SHP77 treated with DMSO at 0.1 percent for 48 hours (cell line): ENCODE measurements at regions not wholly inside any gene's neighbourhood (a gene's known extent, or its start where the extent isn't known, plus 50 kb on each side); places are given as distances from the start of the nearest gene placed in this dataset.

ENCODE experiments used
- DNase-seq: peaks from one replicate; lab custom pipeline; 2025; lab: John Stamatoyannopoulos, UW

- DNase-seq, result no peak
Observed at GRCh38 chr11:23041001-23041503, 180.8 kb upstream of the CCDC179 start.

- no peak for DNase-seq
Observed at GRCh38 chr11:23058656-23059055, 198.4 kb upstream of the CCDC179 start.

DNA sequence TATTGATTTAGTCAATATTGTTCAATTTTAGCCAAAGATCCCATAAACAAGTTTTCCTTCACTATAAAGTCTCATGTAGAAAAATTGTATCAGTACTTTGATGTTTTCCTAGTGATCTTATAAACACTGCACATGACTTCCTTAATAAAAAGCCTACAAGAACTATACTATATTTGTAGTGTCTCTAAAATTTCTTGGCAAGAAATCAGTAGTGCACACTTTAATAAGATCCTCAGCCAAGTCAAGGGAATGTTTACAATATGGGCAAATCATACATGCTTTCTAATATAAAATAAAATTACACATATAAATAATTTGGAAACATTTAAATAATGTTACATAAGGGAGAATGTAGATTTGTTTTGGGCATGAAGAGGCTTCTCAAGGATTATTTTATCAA is 203.0 kb upstream of the CCDC179 start:
- DNase-seq, result no peak

GRCh38 chr11:23078289-23078971 is 218.2 kb upstream of the CCDC179 start:
- DNase-seq, result no peak

- no peak for DNase-seq
Observed at GRCh38 chr11:23079382-23079813, 219.1 kb upstream of the CCDC179 start.

GRCh38 chr11:23087407-23087806 is 227.1 kb upstream of the CCDC179 start:
- no peak for DNase-seq

GRCh38 chr11:23090659-23091058 is 230.4 kb upstream of the CCDC179 start:
- no peak for DNase-seq

DNA sequence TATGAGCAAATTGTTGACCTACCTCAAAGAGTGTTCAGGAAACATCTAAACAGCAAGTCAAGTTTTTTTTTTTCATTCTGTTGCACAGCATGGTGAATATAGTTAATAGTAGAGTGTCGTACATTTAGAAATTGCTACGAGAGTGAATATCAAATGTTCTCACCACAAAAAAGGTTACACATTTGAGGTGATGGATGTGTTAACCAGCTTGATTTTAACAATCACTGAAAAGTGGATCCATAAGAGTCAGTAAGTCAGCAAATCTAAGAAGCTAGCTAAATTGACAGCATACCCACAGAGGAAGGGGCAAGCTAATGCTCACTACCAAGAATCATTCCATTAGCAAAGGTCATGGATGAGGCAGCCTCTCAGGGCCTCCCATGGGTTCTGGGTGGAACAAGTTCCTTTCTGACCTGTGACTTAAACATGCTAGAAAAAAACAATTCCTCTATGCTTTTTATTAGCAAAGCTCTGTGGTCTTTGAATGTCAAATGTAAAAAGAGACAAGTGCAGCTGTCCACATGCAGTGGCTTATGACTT is 235.4 kb upstream of the CCDC179 start:
- no peak for DNase-seq

DNA sequence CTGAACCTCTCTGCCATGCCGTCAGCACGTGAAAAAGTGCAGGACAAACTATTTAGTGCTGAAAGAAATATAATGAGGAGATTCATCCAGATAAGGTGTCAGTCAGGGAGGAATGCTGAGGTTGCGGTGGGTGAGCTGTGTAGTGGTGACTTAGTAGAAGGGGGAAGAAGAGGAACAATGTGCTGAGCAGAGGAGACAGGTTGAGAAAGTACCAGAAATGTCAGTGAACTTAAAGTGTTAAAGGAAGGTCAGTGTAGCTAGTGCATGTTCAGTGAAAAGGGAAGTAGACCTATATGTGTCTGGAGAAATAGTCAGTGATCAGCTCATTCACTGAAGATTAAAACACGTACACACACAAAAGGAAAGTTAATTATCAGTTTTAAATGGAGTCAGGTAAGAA is 237.6 kb upstream of the CCDC179 start:
- DNase-seq, result no peak

DNA sequence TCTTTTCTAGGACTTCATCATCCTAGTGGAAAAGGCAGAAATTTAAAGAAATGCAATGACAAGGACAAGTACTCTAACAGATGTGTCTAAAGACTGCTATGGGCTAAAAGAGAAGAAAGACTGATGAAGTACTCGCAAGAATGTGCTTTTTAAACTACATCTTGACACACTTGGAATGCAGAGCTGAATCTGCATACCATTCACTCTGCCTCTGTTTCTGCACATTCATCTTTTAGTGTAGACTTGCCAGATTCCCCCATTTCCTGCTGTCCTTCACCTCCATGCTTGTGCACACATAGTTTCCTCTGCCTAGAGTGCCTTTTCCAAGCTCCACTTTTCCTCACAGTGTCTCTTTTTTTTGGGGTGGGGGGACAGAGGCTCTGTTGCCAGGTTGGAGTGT is 239.0 kb upstream of the CCDC179 start:
- DNase-seq, result no peak

DNA sequence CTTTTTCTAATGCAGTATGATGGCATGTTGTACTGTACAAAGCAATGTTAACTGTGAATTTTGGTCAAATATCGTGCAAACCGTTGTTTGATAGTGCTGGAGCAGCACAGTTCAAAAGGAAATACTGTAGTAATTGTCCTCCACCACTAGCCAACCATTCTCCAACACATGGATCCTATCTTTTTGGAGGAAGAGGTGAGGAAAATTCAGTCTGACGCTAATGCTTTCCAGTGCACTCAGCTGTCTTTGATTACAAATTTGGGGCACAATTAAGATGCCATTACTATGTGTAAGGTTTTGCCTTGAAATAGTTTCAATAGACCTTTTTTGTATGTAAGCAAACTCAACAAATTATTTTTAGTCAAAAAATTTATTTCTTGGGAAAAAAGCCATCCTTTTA is 240.5 kb upstream of the CCDC179 start:
- no peak for DNase-seq

DNA sequence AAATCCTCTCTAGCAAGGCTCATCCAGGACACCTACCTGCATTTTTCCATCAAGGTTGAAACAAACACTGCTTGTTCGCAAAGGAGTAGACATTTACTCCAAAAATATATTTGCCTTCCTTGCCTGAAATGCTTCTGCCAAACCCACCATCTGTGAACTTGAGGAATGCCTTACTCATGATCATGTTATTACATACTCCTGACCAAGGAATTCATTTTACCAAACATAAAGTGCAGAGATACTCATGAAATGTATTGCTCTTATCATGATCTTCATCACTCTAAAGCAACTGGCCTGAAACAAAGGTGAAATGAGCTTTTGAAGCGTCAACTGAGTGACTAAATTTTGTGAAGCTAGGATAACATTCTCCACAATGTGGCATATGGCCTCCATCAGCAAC is 243.1 kb upstream of the CCDC179 start:
- no peak for DNase-seq

DNA sequence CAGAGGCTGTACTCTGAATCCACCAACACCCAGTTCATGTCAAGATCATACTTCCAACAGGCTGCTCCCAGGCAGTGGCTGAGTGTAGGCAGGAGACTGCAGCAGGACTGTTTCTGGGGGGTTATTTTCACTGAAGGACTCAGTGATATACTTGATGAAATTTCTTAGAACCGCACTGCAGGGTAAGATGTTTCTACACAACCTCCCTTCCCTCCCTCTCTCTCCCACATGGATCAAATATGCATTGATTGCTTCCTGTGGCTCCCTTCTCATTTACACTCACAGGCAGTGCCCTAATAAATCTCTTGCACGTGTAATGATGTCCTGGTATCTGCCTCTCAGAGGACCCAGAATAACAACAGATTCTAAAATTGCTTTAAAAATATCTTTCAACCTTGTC is 251.3 kb upstream of the CCDC179 start:
- DNase-seq, result no peak

DNA sequence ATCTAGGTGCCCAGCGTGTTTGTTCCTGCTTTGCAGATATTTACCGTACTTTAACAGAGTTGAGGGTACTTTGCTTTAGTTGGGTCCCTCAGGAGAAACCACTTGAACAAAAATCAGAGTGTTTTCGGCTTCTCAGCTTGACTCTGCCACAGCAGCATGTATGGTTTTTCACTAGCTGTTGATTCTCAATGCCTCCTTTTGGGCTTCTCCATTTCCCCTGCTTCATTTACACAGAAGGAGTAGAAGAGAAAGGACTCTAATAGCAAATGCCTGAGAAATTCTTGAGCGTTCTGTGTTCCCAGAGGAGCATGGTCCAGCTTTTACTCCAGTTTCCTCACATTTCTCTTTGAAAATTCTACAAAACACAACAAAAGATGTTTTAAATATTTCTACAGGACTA is 252.1 kb upstream of the CCDC179 start:
- no peak for DNase-seq

GRCh38 chr11:23112987-23113886 is 253.0 kb upstream of the CCDC179 start:
- peak; percentile 5 for DNase-seq

DNA sequence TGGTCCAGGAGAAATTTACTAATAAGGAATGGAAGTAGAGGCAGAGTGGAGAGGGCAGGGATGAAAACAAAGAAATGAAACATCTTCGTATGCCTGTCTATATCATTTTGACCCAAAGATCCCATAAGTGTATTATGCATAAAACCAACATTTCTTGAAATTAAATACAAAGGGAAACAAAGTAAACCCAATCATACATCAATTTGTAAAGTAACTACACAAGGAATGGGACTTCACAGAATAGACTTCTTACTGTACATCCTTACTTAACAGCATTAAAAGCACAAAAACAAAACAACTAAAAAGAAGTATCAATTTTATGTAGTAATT is 253.6 kb upstream of the CCDC179 start:
- no peak for DNase-seq

- no peak for DNase-seq
Observed at GRCh38 chr11:23123753-23124152, 263.5 kb upstream of the CCDC179 start.

- DNase-seq, result no peak
Observed at GRCh38 chr11:23124249-23124648, 264.0 kb upstream of the CCDC179 start.

- DNase-seq, result no peak
Observed at GRCh38 chr11:23124996-23125395, 264.7 kb upstream of the CCDC179 start.

DNA sequence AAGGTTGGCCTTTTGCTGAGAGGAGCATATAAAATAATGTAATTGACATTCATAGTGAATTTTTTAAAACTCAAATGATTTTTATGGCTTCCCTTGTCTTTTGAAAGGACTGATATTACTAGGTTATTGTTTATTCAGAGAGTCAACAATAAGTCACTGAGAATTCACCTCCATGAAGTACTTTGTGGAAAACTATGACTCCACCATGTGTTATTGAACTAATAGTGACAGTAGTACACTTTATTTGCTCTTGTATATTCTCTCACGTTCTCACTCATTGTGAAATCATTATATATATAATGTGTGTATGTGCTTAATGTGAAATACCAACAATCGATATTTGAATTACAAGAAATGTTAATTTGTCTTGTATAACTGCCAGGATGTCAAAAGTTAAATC is 267.4 kb upstream of the CCDC179 start:
- no peak for DNase-seq

- no peak for DNase-seq
Observed at GRCh38 chr11:23134627-23135026, 274.4 kb upstream of the CCDC179 start.

GRCh38 chr11:23138761-23139160 is 278.5 kb upstream of the CCDC179 start:
- DNase-seq, result no peak

GRCh38 chr11:23143022-23143421 is 282.7 kb upstream of the CCDC179 start:
- no peak for DNase-seq
